Transverse colon (tissue), 4 donors: ENCODE measurements at regions not wholly inside any gene's neighbourhood (a gene's known extent, or its start where the extent isn't known, plus 50 kb on each side); places are given as distances from the start of the nearest gene placed in this dataset.

Source experiments
- DNase-seq: peaks from one replicate; pipeline ENCODE4 v3.0.0-alpha.2; 2019
- H3K27ac ChIP-seq, 4 donors: fragments of 200-600 bp; sonication (generic); 2 replicates each; pipeline ENCODE4 v1.5.1; 2016 to 2018; ENCODE audit warnings: inconsistent platforms in 4 of 4
- H3K27me3 ChIP-seq: fragments of 200-600 bp; sonication (generic); 2 replicates; pipeline ENCODE4 v1.5.1; 2017; ENCODE audit warnings: inconsistent platforms
- H3K36me3 ChIP-seq, 4 donors: fragments of 200-600 bp; sonication (generic); 2 replicates each; pipeline ENCODE4 v1.5.1; 2017 to 2019; ENCODE audit warnings: inconsistent platforms in 4 of 4
- H3K4me1 ChIP-seq, 4 donors: fragments of 200-600 bp; sonication (generic); 2 replicates each; pipeline ENCODE4 v1.5.1; 2017 to 2020; ENCODE audit warnings: inconsistent platforms in 4 of 4
- H3K4me3 ChIP-seq, 4 donors: fragments of 200-600 bp; sonication (generic); 1 replicate in 1 of 4; 2 replicates in 3 of 4; pipeline versions ENCODE4 v1.5.1 to v1.6.1; 2017 to 2019; ENCODE audit warnings: inconsistent platforms in 4 of 4
- H3K9me3 ChIP-seq, 2 donors: fragments of 200-600 bp; sonication (generic); 2 replicates each; pipeline ENCODE4 v1.5.1; 2017 to 2019; ENCODE audit warnings: inconsistent platforms in 2 of 2
- CTCF ChIP-seq, 5 experiments: fragments of 200-600 bp in 3 of 5; fragments of 450-650 bp in 2 of 5; sonication (generic) in 3 of 5; IDR thresholded peaks; 1 replicate in 2 of 5; 2 replicates in 3 of 5; pipeline ENCODE4 v1.5.1; 2016 to 2017; ENCODE audit warnings: antibody characterized with exemption in 5 of 5, inconsistent platforms in 3 of 5, mild to moderate bottlenecking in 2 of 5, moderate library complexity in 1 of 5
- EP300 ChIP-seq: sonication (generic); formaldehyde crosslinking; IDR thresholded peaks from one replicate; pipeline ENCODE4 v1.6.1; 2017; ENCODE audit warnings: antibody characterized with exemption, low read depth
- POLR2A ChIP-seq: fragments of 450-650 bp; IDR thresholded peaks from one replicate; pipeline ENCODE4 v1.6.1; 2016; ENCODE audit warnings: antibody characterized with exemption, mild to moderate bottlenecking, moderate library complexity
- POLR2AphosphoS5 ChIP-seq, 3 donors: sonication (generic); formaldehyde crosslinking; IDR thresholded peaks; one replicate each; pipeline ENCODE4 v1.6.1; 2016; ENCODE audit warnings: antibody characterized with exemption in 3 of 3
- WGBS, 2 donors: methylation state at CpG; one replicate each; pipeline ENCODE4 v1.1.5; 2018; ENCODE audit warnings: low coverage in 1 of 2; 5-methylcytosine and 5-hydroxymethylcytosine counted together
- in situ Hi-C, 4 donors: fragments of 200-750 bp; cut with MboI; loops; one replicate each; pipeline versions ENCODE4 v1.15.0 to v1.15.1; 2017; ENCODE audit warnings: low sequenced_read_pairs in 3 of 4, low pct_ligation_motif_present in 1 of 4, low pct_unique_long_range_greater_than_20kb in 1 of 4
- intact Hi-C: fragments of 100-400 bp; cut with DNase I; formaldehyde crosslinking; loops from one replicate; pipeline ENCODE4 v1.15.1; 2023; ENCODE audit warnings: low total_unique reads

DNA sequence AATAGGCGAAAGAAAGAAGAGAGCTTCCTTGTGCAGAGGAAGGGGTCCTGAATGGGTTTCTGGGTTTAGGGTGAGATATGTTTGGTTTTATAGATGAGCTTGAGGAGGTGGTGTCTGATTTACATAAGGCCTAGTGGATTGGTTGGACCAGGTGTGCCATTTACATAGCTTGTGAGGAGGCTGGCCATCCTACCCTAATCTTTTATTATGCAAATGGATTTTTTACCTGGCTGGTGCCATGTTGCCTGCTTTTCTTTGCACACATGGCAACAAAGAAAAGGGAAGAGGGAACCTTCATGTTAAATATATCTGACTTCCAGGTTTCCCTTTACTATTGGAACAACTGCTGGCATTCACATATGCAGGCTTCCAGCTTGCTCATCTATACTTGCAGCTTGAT is 585.3 kb downstream of the PTPRU start:
- DNase-seq, result no peak
- Histone ChIP-seq H3K36me3 (no peaks in the 10 kb centered on the region), H3K27ac (no peak overlapping the region), H3K4me1 (no peaks in the 10 kb centered on the region), H3K9me3 (no peaks in the 10 kb centered on the region), H3K27me3 (peaks cover 20% of the 10 kb centered on the region), H3K4me3 (no peak overlapping the region)
- intact Hi-C loops (no loop called here), in situ Hi-C loops (no loop called here)
- TF ChIP-seq POLR2A (no peak), POLR2AphosphoS5 (IDR thresholded peaks at IDR 0.05) (no peak)
- 100% methylated on average over 1 of the region's 1 CpG for WGBS, 2 donors

DNA sequence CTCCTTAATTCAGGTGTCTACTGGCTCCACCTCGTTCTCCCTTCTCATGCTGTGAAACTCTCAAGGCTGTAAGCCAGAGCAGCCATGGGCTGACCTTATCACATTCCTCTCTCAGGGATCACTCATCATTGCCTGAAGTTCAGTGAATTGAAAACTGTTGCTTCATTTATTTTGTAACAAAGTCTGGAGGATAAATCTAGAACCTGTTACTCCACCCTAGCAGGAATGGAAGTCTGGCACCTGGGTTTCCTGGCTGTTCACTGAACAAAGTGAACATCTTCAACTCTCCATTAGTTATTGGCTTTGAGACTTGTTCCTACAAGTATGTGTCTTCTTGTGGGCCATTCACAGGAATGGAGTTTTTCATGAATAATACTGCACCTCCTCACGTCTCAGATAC is 584.1 kb downstream of the PTPRU start:
- no peak for DNase-seq
- intact Hi-C loops, result no loop called here
- Histone ChIP-seq H3K9me3 (no peaks in the 10 kb centered on the region), H3K4me3 (no peak overlapping the region), H3K4me1 (no peaks in the 10 kb centered on the region), H3K36me3 (no peaks in the 10 kb centered on the region), H3K27ac (no peak overlapping the region), H3K27me3 (peaks cover 24% of the 10 kb centered on the region)
- TF ChIP-seq POLR2AphosphoS5 (IDR thresholded peaks at IDR 0.05) (no peak), EP300 (no peak)
- in situ Hi-C loops, result no loop called here
- 57 to 71% methylated on average over 2 of the region's 2 CpGs for WGBS, 2 donors

GRCh38 chr1:29812408-29813135 is 576.2 kb downstream of the PTPRU start:
- in situ Hi-C loops, result no loop called here
- H3K9me3 ChIP-seq, result no peaks in the 10 kb centered on the region
- 65 to 68% methylated on average over 4 to 10 of the region's 10 CpGs for WGBS, 2 donors
- H3K36me3 ChIP-seq, result no peaks in the 10 kb centered on the region
- TF ChIP-seq POLR2AphosphoS5 (IDR thresholded peaks at IDR 0.05) (no peak), POLR2A (no peak), EP300 (no peak), CTCF (IDR thresholded peaks at IDR 0.05) (no peak)
- no peak for DNase-seq
- peaks cover 10% of the 10 kb centered on the region for H3K27me3 ChIP-seq
- no peak overlapping the region for H3K4me3 ChIP-seq
- intact Hi-C loops, result no loop called here
- H3K4me1 ChIP-seq, result no peaks in the 10 kb centered on the region
- no peak overlapping the region for H3K27ac ChIP-seq

- intact Hi-C loops, result no loop called here
- H3K4me1 ChIP-seq, result no peaks in the 10 kb centered on the region
These were observed 575.5 kb downstream of the PTPRU start for GRCh38 chr1:29811727-29812407.

More at GRCh38 chr1:29811727-29812407, 575.5 kb downstream of the PTPRU start:
- H3K27ac ChIP-seq, result no peak overlapping the region
- H3K9me3 ChIP-seq, result no peaks in the 10 kb centered on the region
- 85 to 90% methylated on average over 2 to 10 of the region's 10 CpGs for WGBS, 2 donors
- H3K27me3 ChIP-seq, result peaks cover 10% of the 10 kb centered on the region
- DNase-seq, result no peak
- no peak for TF ChIP-seq CTCF (IDR thresholded peaks at IDR 0.05)
- no peak for TF ChIP-seq POLR2A
- TF ChIP-seq POLR2AphosphoS5 (IDR thresholded peaks at IDR 0.05), result no peak
- TF ChIP-seq EP300, result no peak
- H3K36me3 ChIP-seq, result no peaks in the 10 kb centered on the region
- in situ Hi-C loops, result no loop called here
- H3K4me3 ChIP-seq, result no peak overlapping the region
